Left lung (tissue), 4 donors: ENCODE measurements at regions not wholly inside any gene's neighbourhood (a gene's known extent, or its start where the extent isn't known, plus 50 kb on each side); places are given as distances from the start of the nearest gene placed in this dataset.
A peak's percentile ranks its signal among the peaks of the same experiment; 100 is the strongest.
"Not testable (repeated sequence)": the region's sequence is repeated elsewhere in the genome, so short reads cannot be mapped to it uniquely, and the experiment has no call there.

Experiments used
- ATAC-seq: fragments of 200-7000 bp; cut with Tn5 transposase; one replicate; pipeline ENCODE4 v1.9.1; 2020; ENCODE audit warnings: moderate library complexity
- DNase-seq, 4 donors: peaks; one replicate each; pipeline ENCODE4 v3.0.0-alpha.2; 2013 to 2020
- H3K27ac ChIP-seq, 2 donors: fragments of 200-600 bp; sonication (generic) in 1 of 2; one replicate each; pipeline versions ENCODE4 v1.5.0 to v1.8.0; 2020 to 2021
- H3K27me3 ChIP-seq, 2 donors: fragments of 200-600 bp; sonication (generic) in 1 of 2; one replicate each; pipeline versions ENCODE4 v1.5.0 to v1.8.0; 2020 to 2021
- H3K36me3 ChIP-seq, 2 donors: fragments of 200-600 bp; sonication (generic) in 1 of 2; one replicate each; pipeline versions ENCODE4 v1.5.0 to v1.8.0; 2020 to 2021
- H3K4me1 ChIP-seq, 2 donors: fragments of 200-600 bp; one replicate each; pipeline ENCODE4 v1.8.0; 2021
- H3K4me3 ChIP-seq, 2 donors: fragments of 200-600 bp; sonication (generic) in 1 of 2; one replicate each; pipeline versions ENCODE4 v1.5.0 to v1.8.0; 2020 to 2021; ENCODE audit warnings: mild to moderate bottlenecking in 1 of 2
- H3K9me3 ChIP-seq, 2 donors: fragments of 200-600 bp; sonication (generic) in 1 of 2; one replicate each; pipeline versions ENCODE4 v1.5.0 to v1.8.0; 2020 to 2021
- intact Hi-C, 2 donors: fragments of 100-400 bp; cut with DNase I; formaldehyde crosslinking; loops; one replicate each; pipeline versions ENCODE4 v1.11.2 to v1.14.2; 2022
- donor health status: DM: no; HTN: yes; CAD: no.
- donor health status: DM: no; HTN: no; CAD: no.

GRCh38 chr10:133785846-133786602, 159.4 kb upstream of the FRG2B start:
- H3K27me3 ChIP-seq, H3K36me3 ChIP-seq, H3K9me3 ChIP-seq, H3K4me3 ChIP-seq, intact Hi-C loops, ATAC-seq, H3K27ac ChIP-seq, H3K4me1 ChIP-seq: not testable (repeated sequence)
- peak in 2 of 4 donors; percentile 24 to 53 for DNase-seq

GRCh38 chr10:133785178-133785577, 158.6 kb upstream of the FRG2B start:
- peak in 2 of 4 donors; percentile 17 to 25 for DNase-seq
- H3K4me3 ChIP-seq, H3K36me3 ChIP-seq, ATAC-seq, H3K4me1 ChIP-seq, H3K9me3 ChIP-seq, H3K27ac ChIP-seq, intact Hi-C loops, H3K27me3 ChIP-seq: not testable (repeated sequence)

GRCh38 chr10:133765308-133765707, 138.7 kb upstream of the FRG2B start:
- ATAC-seq, H3K9me3 ChIP-seq, H3K27ac ChIP-seq, DNase-seq, H3K27me3 ChIP-seq, H3K36me3 ChIP-seq, H3K4me3 ChIP-seq, H3K4me1 ChIP-seq, intact Hi-C loops: not testable (repeated sequence)

GRCh38 chr10:133764823-133765209, 138.2 kb upstream of the FRG2B start:
- H3K27me3 ChIP-seq, intact Hi-C loops, ATAC-seq, DNase-seq, H3K27ac ChIP-seq, H3K4me3 ChIP-seq, H3K36me3 ChIP-seq, H3K4me1 ChIP-seq, H3K9me3 ChIP-seq: not testable (repeated sequence)

- DNase-seq, H3K4me3 ChIP-seq, ATAC-seq, H3K27ac ChIP-seq, H3K27me3 ChIP-seq, H3K4me1 ChIP-seq, intact Hi-C loops, H3K9me3 ChIP-seq, H3K36me3 ChIP-seq: not testable (repeated sequence)
Observed at GRCh38 chr10:133763875-133764822, 137.6 kb upstream of the FRG2B start.

- ATAC-seq, result peak; percentile 12
- H3K27ac ChIP-seq, H3K9me3 ChIP-seq, H3K4me1 ChIP-seq, H3K4me3 ChIP-seq, H3K27me3 ChIP-seq, intact Hi-C loops, DNase-seq, H3K36me3 ChIP-seq: not testable (repeated sequence)
Observed at GRCh38 chr10:133763190-133763589, 136.6 kb upstream of the FRG2B start.

- peak; percentile 32 for ATAC-seq
- intact Hi-C loops, H3K27me3 ChIP-seq, DNase-seq, H3K4me1 ChIP-seq, H3K36me3 ChIP-seq, H3K27ac ChIP-seq, H3K4me3 ChIP-seq, H3K9me3 ChIP-seq: not testable (repeated sequence)
Observed at GRCh38 chr10:133753545-133753944, 127.0 kb upstream of the FRG2B start.
